Fibroblast of lung (primary cell): ENCODE measurements at regions not wholly inside any gene's neighbourhood (a gene's known extent, or its start where the extent isn't known, plus 50 kb on each side); places are given as distances from the start of the nearest gene placed in this dataset.

ENCODE experiments used
- DNase-seq, 2 donors: peaks; one replicate each; pipeline versions ENCODE4 v3.0.0 to v3.0.0-alpha.2; 2010; ENCODE audit warnings: low read depth in 2 of 2
- H2AFZ ChIP-seq: 2 replicates; pipeline ENCODE4 v1.5.1; 2012; ENCODE audit warnings: low read length, control low read depth, inconsistent platforms
- H3K27ac ChIP-seq: 2 replicates; pipeline ENCODE4 v1.5.1; 2011; ENCODE audit warnings: low read length, control low read depth; ENCODE audit not compliant: insufficient read depth
- H3K27me3 ChIP-seq: 2 replicates; pipeline ENCODE4 v1.5.1; 2011; ENCODE audit warnings: mild to moderate bottlenecking, low read length; ENCODE audit not compliant: control insufficient read depth, insufficient read depth
- H3K36me3 ChIP-seq: 2 replicates; pipeline ENCODE4 v1.5.1; 2011; ENCODE audit warnings: low read length; ENCODE audit not compliant: control insufficient read depth, insufficient read depth
- H3K4me1 ChIP-seq: 2 replicates; pipeline ENCODE4 v1.5.1; 2011; ENCODE audit warnings: low read length; ENCODE audit not compliant: control insufficient read depth, insufficient read depth; ENCODE audit errors: extremely low read depth
- H3K4me2 ChIP-seq: 2 replicates; pipeline ENCODE4 v1.5.1; 2011; ENCODE audit warnings: low read length, control low read depth; ENCODE audit not compliant: insufficient read depth; ENCODE audit errors: extremely low read depth
- H3K4me3 ChIP-seq, 4 experiments: fragments of 200-600 bp in 1 of 4; sonication (generic) in 1 of 4; replicated peaks in 1 of 4; 2 replicates each; pipeline ENCODE4 v1.5.1; 2011 to 2016; ENCODE audit warnings: low read length in 4 of 4, low read depth in 3 of 4, mild to moderate bottlenecking in 3 of 4, control low read depth in 2 of 4, inconsistent platforms in 1 of 4, mixed read lengths in 1 of 4; ENCODE audit not compliant: insufficient read depth in 1 of 4; ENCODE audit errors: control extremely low read depth in 1 of 4
- H3K79me2 ChIP-seq: 2 replicates; pipeline ENCODE4 v1.5.1; 2012; ENCODE audit warnings: mild to moderate bottlenecking, low read length, inconsistent platforms; ENCODE audit not compliant: control insufficient read depth, insufficient read depth
- H3K9ac ChIP-seq: 2 replicates; pipeline ENCODE4 v1.5.1; 2011; ENCODE audit warnings: mild to moderate bottlenecking, low read length, control low read depth; ENCODE audit not compliant: insufficient read depth
- H3K9me3 ChIP-seq: 2 replicates; pipeline ENCODE4 v1.5.1; 2012; ENCODE audit warnings: low read depth, low read length; ENCODE audit not compliant: control insufficient read depth, insufficient read depth
- H4K20me1 ChIP-seq: 2 replicates; pipeline ENCODE4 v1.5.1; 2011; ENCODE audit warnings: low read length; ENCODE audit not compliant: control insufficient read depth, insufficient read depth; ENCODE audit errors: extremely low read depth
- EZH2 ChIP-seq: IDR thresholded peaks from 2 replicates; pipeline ENCODE4 v1.5.1; 2012; ENCODE audit warnings: low read length, control low read depth, mild to moderate bottlenecking; ENCODE audit errors: missing control alignments
- TF ChIP-seq, protein P1 (sequence below), 2 donors: IDR thresholded peaks in 1 of 2; conservative IDR thresholded peaks in 1 of 2; 1 replicate in 1 of 2; 2 replicates in 1 of 2; pipeline ENCODE4 v1.5.1; 2011 to 2012; ENCODE audit warnings: low read length in 2 of 2, control low read depth in 1 of 2, inconsistent platforms in 1 of 2, low read depth in 1 of 2, mild to moderate bottlenecking in 1 of 2

DNA sequence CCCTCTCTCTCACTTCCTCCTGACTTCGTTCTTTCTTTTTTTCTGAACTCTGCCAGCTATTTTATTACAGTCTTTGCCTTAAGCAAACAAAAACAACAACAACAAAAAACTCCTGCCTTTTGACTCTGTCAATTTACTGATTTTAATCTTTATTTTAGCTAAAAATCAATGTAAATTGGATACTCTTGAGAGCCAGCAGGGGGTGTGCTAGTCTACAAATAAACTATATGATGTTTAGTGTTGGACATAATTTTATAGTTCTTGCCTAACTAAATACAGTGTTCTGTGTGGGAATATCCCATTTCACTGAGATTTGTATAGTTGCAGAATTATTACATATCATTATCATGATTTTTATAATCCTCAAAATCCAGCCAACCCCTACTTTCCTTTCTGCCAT is 1199.9 kb upstream of the SPRY2 start:
- Histone ChIP-seq H3K9me3 (no peaks in the 10 kb centered on the region), H3K27me3 (no peaks in the 10 kb centered on the region), H3K79me2 (no peaks in the 10 kb centered on the region), H3K4me3 (no peak overlapping the region), H3K27ac (no peak overlapping the region), H2AFZ (no peak overlapping the region), H3K9ac (no peak overlapping the region), H3K36me3 (no peaks in the 10 kb centered on the region), H3K4me2 (no peak overlapping the region), H4K20me1 (no peaks in the 10 kb centered on the region), H3K4me1 (no peaks in the 10 kb centered on the region)
- DNase-seq = peak in 1 of 2 donors; percentile 4
- TF ChIP-seq, protein P1, sequence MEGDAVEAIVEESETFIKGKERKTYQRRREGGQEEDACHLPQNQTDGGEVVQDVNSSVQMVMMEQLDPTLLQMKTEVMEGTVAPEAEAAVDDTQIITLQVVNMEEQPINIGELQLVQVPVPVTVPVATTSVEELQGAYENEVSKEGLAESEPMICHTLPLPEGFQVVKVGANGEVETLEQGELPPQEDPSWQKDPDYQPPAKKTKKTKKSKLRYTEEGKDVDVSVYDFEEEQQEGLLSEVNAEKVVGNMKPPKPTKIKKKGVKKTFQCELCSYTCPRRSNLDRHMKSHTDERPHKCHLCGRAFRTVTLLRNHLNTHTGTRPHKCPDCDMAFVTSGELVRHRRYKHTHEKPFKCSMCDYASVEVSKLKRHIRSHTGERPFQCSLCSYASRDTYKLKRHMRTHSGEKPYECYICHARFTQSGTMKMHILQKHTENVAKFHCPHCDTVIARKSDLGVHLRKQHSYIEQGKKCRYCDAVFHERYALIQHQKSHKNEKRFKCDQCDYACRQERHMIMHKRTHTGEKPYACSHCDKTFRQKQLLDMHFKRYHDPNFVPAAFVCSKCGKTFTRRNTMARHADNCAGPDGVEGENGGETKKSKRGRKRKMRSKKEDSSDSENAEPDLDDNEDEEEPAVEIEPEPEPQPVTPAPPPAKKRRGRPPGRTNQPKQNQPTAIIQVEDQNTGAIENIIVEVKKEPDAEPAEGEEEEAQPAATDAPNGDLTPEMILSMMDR (conservative IDR thresholded peaks at IDR 0.05 in 1 of 2, IDR thresholded peaks at IDR 0.05 in 1 of 2; ENCODE audit: low read depth in 1 of 2, low read length in 2 of 2) = no peak
- TF ChIP-seq EZH2 = no peak

DNA sequence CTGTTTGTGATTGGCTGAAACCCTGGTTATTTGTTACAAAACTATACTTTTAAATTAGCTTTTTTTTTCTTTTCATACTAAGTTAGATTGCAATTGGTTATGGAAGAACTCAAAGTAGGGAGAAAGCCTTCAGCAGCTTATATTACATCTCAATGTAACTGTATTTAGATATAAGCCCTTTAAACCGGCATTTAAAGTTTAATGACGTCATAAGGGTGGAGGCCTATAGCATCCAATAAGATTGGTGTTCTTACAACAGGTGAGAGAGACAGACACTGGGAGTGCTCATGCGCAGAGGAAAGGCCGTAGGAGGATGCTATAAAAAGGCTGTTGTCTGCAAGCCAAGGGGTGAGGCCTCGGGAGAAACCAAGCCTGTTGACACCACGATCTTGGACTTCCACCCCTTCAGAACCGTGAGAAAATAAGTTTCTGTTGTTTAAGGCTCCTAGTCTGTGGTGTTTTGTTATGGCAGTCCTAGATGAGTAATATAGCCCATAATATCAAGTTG is 1198.8 kb upstream of the SPRY2 start:
- no peaks in the 10 kb centered on the region for H3K9me3 ChIP-seq
- H3K79me2 ChIP-seq = no peaks in the 10 kb centered on the region
- H3K4me3 ChIP-seq = no peak overlapping the region
- H3K4me2 ChIP-seq = no peak overlapping the region
- no peaks in the 10 kb centered on the region for H3K4me1 ChIP-seq
- H3K36me3 ChIP-seq = no peaks in the 10 kb centered on the region
- H4K20me1 ChIP-seq = no peaks in the 10 kb centered on the region
- TF ChIP-seq, protein P1 (conservative IDR thresholded peaks at IDR 0.05 in 1 of 2, IDR thresholded peaks at IDR 0.05 in 1 of 2; ENCODE audit: low read depth in 1 of 2, low read length in 2 of 2) = no peak
- no peak for TF ChIP-seq EZH2
- no peak overlapping the region for H3K9ac ChIP-seq
- H3K27ac ChIP-seq = no peak overlapping the region
- DNase-seq = no peak
- no peaks in the 10 kb centered on the region for H3K27me3 ChIP-seq
- H2AFZ ChIP-seq = no peak overlapping the region

DNA sequence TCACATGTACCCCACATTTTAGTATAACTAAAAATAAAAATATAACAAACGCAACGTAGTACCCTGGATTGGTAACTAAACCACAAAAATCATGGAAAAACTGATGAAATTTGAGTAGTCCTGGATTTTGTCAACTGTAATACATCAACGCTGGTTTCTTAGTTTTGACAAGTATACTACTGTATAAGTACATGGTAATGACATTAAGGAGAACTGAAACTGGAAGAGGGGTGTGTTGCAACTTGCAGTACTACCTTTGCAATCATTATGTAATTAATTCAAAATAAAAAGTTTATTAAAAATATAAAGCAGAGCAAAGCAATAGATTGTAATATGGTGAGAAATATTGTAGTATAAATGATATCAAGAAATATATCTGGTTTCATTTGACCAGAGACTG is 1158.0 kb upstream of the SPRY2 start:
- no peak for TF ChIP-seq EZH2
- TF ChIP-seq, protein P1 (conservative IDR thresholded peaks at IDR 0.05 in 1 of 2, IDR thresholded peaks at IDR 0.05 in 1 of 2; ENCODE audit: low read depth in 1 of 2, low read length in 2 of 2) = no peak

More for the DNA sequence above, 1158.0 kb upstream of the SPRY2 start:
- no peaks in the 10 kb centered on the region for H3K4me1 ChIP-seq
- no peak overlapping the region for H2AFZ ChIP-seq
- no peaks in the 10 kb centered on the region for H3K79me2 ChIP-seq
- H4K20me1 ChIP-seq = no peaks in the 10 kb centered on the region
- no peak overlapping the region for H3K4me2 ChIP-seq
- H3K27me3 ChIP-seq = no peaks in the 10 kb centered on the region
- no peaks in the 10 kb centered on the region for H3K36me3 ChIP-seq
- no peak overlapping the region for H3K4me3 ChIP-seq
- H3K9ac ChIP-seq = no peak overlapping the region
- no peak overlapping the region for H3K27ac ChIP-seq
- DNase-seq = no peak
- H3K9me3 ChIP-seq = no peaks in the 10 kb centered on the region
